ENCODE measurements at regions not wholly inside any gene's neighbourhood (a gene's known extent, or its start where the extent isn't known, plus 50 kb on each side); places are given as distances from the start of the nearest gene placed in this dataset.

GRCh38 chr2:239778861-239779558 lies 246.1 kb downstream of the NDUFA10 start:
- TF ChIP-seq POLR2A (IDR thresholded peaks at IDR 0.05) (no peak), CTCF (IDR thresholded peaks at IDR 0.05) (no peak)
